Upper lobe of left lung (tissue), 6 donors: ENCODE measurements at regions not wholly inside any gene's neighbourhood (a gene's known extent, or its start where the extent isn't known, plus 50 kb on each side); places are given as distances from the start of the nearest gene placed in this dataset.
A peak's percentile ranks its signal among the peaks of the same experiment; 100 is the strongest.
"Not testable (repeated sequence)": the region's sequence is repeated elsewhere in the genome, so short reads cannot be mapped to it uniquely, and the experiment has no call there.

Experiments used
- ATAC-seq, 2 donors: fragments of 200-7000 bp; cut with Tn5 transposase; one replicate each; pipeline ENCODE4 v1.9.1; 2022; ENCODE audit warnings: mild to moderate bottlenecking in 2 of 2, moderate library complexity in 2 of 2; ENCODE audit not compliant: low FRiP score in 2 of 2
- DNase-seq, 2 donors: peaks; one replicate each; pipeline ENCODE4 v3.0.0-alpha.2; 2019 to 2020
- H3K27ac ChIP-seq, 4 donors: fragments of 200-600 bp; sonication (generic); one replicate each; pipeline ENCODE4 v1.5.1; 2016 to 2019
- H3K27me3 ChIP-seq, 4 donors: fragments of 200-600 bp; sonication (generic); one replicate each; pipeline ENCODE4 v1.5.1; 2017 to 2019
- H3K36me3 ChIP-seq, 4 donors: fragments of 200-600 bp; sonication (generic); one replicate each; pipeline ENCODE4 v1.5.1; 2016 to 2019
- H3K4me1 ChIP-seq, 4 donors: fragments of 200-600 bp; sonication (generic); one replicate each; pipeline ENCODE4 v1.5.1; 2018 to 2019
- H3K4me3 ChIP-seq, 4 donors: fragments of 200-600 bp; sonication (generic); one replicate each; pipeline ENCODE4 v1.5.1; 2017 to 2019; ENCODE audit warnings: mild to moderate bottlenecking in 2 of 4, moderate library complexity in 1 of 4
- H3K9me3 ChIP-seq, 4 donors: fragments of 200-600 bp; sonication (generic); one replicate each; pipeline ENCODE4 v1.5.1; 2018 to 2019
- EP300 ChIP-seq, 4 donors: sonication (generic); formaldehyde crosslinking; IDR thresholded peaks; one replicate each; pipeline ENCODE4 v1.5.1; 2017; ENCODE audit warnings: antibody characterized with exemption in 4 of 4, control low read depth in 2 of 4
- POLR2A ChIP-seq, 4 donors: fragments of 450-650 bp; IDR thresholded peaks; one replicate each; pipeline ENCODE4 v1.5.1; 2016 to 2017; ENCODE audit warnings: antibody characterized with exemption in 4 of 4, mild to moderate bottlenecking in 2 of 4
- POLR2AphosphoS5 ChIP-seq, 2 donors: sonication (generic); formaldehyde crosslinking; IDR thresholded peaks; one replicate each; pipeline ENCODE4 v1.5.1; 2017; ENCODE audit warnings: antibody characterized with exemption in 2 of 2
- whole genome bisulfite sequencing, 2 donors: methylation state at CpG; one replicate each; pipeline ENCODE4 v1.1.5; 2017 to 2018; 5-methylcytosine and 5-hydroxymethylcytosine counted together
- TF ChIP-seq, protein P1 (sequence below), 6 experiments: fragments of 450-650 bp in 4 of 6; fragments of 200-600 bp in 2 of 6; sonication (generic) in 2 of 6; IDR thresholded peaks; one replicate each; pipeline ENCODE4 v1.5.1; 2016 to 2019; ENCODE audit warnings: antibody characterized with exemption in 6 of 6
- donor health status: DM: no; HTN: no; CAD: no; lungs with moderate emphysema.
- donor health status: DM: no; HTN: yes; CAD: no; lungs with severe emphysema.

DNA sequence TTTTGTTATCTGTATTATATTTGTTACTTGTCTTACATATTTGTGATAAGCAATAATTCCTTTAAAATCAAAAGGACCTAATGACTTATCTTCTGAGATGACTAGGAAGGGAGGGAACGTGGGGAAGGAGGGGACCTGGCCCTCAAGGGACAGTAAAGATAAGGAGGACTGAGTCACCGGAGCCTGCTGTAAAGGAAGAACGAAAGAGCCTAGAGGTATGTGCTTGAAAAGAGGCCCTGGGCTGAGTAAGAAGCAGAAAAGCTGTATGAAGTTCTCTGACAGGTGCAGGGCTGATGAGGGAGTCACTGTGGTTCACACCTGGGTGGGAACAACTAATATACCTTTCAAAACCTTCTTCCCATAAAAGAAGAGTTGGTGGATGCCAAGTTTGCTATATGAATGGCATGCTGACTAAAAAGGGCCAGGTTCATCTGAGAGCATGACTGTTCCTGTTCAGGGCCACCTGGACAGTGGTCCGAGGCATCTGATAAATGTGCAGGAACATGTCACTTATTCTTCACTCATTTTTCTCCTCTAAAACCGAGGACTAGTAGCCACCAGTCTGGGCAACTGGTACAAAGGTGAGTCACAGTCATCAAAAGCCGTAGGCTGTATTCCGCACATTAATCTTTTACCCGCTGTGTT is 111.3 kb downstream of the TNFAIP3 start:
- Histone ChIP-seq H3K9me3 (no peaks in the 10 kb centered on the region), H3K27ac (no peak overlapping the region), H3K27me3 (no peaks in the 10 kb centered on the region), H3K4me3 (no peak overlapping the region), H3K36me3 (no peaks in the 10 kb centered on the region), H3K4me1 (peaks cover 0 to 7% (median 4%) of the 10 kb centered on the region in 4 donors)
- peak in 1 of 2 donors; percentile 59 for ATAC-seq
- 71 to 72% methylated on average over 8 of the region's 8 CpGs for WGBS, 2 donors
- DNase-seq, result no peak
- no peak for TF ChIP-seq POLR2A (IDR thresholded peaks at IDR 0.05)
- TF ChIP-seq, protein P1, sequence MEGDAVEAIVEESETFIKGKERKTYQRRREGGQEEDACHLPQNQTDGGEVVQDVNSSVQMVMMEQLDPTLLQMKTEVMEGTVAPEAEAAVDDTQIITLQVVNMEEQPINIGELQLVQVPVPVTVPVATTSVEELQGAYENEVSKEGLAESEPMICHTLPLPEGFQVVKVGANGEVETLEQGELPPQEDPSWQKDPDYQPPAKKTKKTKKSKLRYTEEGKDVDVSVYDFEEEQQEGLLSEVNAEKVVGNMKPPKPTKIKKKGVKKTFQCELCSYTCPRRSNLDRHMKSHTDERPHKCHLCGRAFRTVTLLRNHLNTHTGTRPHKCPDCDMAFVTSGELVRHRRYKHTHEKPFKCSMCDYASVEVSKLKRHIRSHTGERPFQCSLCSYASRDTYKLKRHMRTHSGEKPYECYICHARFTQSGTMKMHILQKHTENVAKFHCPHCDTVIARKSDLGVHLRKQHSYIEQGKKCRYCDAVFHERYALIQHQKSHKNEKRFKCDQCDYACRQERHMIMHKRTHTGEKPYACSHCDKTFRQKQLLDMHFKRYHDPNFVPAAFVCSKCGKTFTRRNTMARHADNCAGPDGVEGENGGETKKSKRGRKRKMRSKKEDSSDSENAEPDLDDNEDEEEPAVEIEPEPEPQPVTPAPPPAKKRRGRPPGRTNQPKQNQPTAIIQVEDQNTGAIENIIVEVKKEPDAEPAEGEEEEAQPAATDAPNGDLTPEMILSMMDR (IDR thresholded peaks at IDR 0.05), result no peak
- TF ChIP-seq EP300 (IDR thresholded peaks at IDR 0.05), result no peak
- TF ChIP-seq POLR2AphosphoS5 (IDR thresholded peaks at IDR 0.05), result no peak

DNA sequence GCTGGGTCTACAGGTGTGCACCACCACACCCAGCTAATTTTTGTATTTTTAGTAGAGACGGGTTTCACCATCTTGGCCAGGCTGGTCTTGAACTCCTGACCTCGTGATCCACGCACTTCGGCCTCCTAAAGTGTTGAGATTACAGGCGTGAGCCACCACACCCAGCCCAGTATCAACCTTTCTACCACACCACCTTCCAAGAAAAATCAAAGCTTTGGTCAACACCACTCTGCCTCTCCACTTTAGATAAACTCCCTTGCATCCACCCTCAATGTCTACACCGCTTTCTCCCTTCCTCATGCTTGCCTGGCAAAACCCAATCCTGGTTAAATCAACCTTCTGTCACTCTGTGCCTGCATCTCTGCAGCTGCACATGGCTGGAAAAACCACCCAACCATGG is 112.2 kb downstream of the TNFAIP3 start:
- not testable (repeated sequence) for ATAC-seq, DNase-seq, H3K27ac ChIP-seq, H3K27me3 ChIP-seq, H3K9me3 ChIP-seq, H3K4me3 ChIP-seq, H3K4me1 ChIP-seq, H3K36me3 ChIP-seq
- 96% methylated on average over 6 of the region's 6 CpGs for WGBS, 2 donors

DNA sequence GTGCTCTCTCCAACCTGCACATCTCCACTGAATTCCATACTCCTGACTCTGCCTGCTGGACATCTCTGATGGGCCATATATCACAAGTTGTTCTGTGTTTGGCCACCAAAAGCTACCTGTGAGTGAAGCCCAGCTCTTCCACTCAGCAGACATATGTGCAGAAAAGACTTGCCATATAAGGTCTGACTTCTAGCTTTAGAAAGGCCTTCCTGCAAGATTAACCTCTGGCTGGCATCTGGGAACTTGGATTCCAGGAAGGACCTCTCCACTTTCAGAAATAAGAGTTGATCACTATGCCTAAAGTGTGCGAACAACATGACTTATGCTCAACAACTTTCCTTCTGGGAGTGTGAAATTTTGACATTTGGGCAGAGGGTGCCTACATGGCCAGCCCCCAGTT is 113.7 kb downstream of the TNFAIP3 start:
- Histone ChIP-seq H3K27me3 (no peaks in the 10 kb centered on the region), H3K36me3 (no peaks in the 10 kb centered on the region), H3K9me3 (no peaks in the 10 kb centered on the region), H3K4me1 (no peaks in the 10 kb centered on the region), H3K27ac (no peak overlapping the region), H3K4me3 (no peak overlapping the region)
- 82 to 88% methylated on average over 1 of the region's 1 CpG for WGBS, 2 donors
- DNase-seq, result no peak
- ATAC-seq, result no peak
- no peak for TF ChIP-seq POLR2AphosphoS5 (IDR thresholded peaks at IDR 0.05)
- no peak for TF ChIP-seq POLR2A (IDR thresholded peaks at IDR 0.05)
- no peak for TF ChIP-seq EP300 (IDR thresholded peaks at IDR 0.05)
- TF ChIP-seq, protein P1 (IDR thresholded peaks at IDR 0.05), result no peak

DNA sequence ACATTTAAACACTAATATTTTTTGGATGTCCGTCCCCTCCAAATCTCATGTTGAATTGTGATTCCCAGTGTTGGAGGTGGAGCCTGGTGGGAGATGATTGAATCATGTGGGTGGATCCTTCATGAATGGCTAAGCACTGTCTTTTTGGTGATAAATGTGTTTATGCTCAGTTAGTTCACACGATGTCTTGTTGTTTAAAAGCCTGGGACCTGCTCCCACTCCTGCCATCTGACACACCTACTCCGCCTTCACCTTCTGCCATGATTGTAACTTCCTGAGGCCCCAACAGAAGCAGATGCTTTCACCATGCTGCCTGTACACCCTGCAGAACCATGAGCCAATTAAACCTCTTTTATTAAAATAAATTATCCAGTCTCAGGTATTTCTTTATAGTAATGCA is 114.7 kb downstream of the TNFAIP3 start:
- no peak overlapping the region for H3K4me3 ChIP-seq
- no peak overlapping the region for H3K27ac ChIP-seq
- 85 to 92% methylated on average over 3 of the region's 3 CpGs for WGBS, 2 donors
- DNase-seq (no peak), ATAC-seq (no peak)
- no peaks in the 10 kb centered on the region for H3K9me3 ChIP-seq
- TF ChIP-seq EP300 (IDR thresholded peaks at IDR 0.05) (no peak), POLR2AphosphoS5 (IDR thresholded peaks at IDR 0.05) (no peak), POLR2A (IDR thresholded peaks at IDR 0.05) (no peak)
- TF ChIP-seq, protein P1 (IDR thresholded peaks at IDR 0.05), result no peak
- H3K36me3 ChIP-seq, result no peaks in the 10 kb centered on the region
- H3K27me3 ChIP-seq, result no peaks in the 10 kb centered on the region
- no peaks in the 10 kb centered on the region for H3K4me1 ChIP-seq

DNA sequence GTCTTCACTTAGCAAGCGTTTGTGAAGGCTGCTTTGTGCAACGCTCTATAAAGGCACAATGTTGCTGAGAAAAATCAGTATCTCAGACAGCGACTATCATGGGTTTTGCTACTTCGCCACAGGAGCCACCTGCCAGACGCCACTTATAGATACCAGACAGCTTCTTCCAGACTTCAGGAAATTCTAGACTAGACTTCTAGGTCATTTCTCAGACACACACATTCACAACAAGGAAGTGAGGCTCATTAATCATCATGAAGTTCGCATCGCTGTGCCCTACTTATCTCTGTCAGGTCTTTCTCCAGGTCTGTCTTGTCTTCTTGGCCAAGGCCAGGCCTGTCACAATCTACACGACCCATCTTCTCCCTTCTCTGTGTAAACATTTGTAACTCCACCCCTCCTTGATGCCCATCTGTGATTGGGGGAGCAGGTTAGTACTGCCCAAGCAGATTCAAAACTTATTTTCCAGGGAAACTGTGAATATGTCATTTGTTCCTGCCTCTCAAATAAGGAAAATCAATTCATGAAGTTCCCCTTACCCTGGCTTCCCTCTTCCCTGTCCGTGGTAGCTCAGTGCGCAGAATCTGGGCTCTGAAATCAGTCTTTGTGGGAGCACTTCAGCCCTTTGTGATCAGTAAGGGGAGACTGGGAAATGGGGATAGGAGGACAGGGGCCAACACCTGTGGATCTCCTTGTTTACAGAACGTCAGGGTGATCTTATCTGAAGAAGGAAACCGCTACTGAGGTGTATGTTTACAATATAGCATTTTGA is 115.5 kb downstream of the TNFAIP3 start:
- H3K27me3 ChIP-seq, result no peaks in the 10 kb centered on the region
- ATAC-seq (no peak), DNase-seq (no peak)
- no peak overlapping the region for H3K4me3 ChIP-seq
- no peaks in the 10 kb centered on the region for H3K4me1 ChIP-seq
- no peaks in the 10 kb centered on the region for H3K9me3 ChIP-seq
- no peaks in the 10 kb centered on the region for H3K36me3 ChIP-seq
- TF ChIP-seq POLR2A (IDR thresholded peaks at IDR 0.05), result no peak
- TF ChIP-seq, protein P1 (IDR thresholded peaks at IDR 0.05), result no peak
- TF ChIP-seq EP300 (IDR thresholded peaks at IDR 0.05), result no peak
- no peak for TF ChIP-seq POLR2AphosphoS5 (IDR thresholded peaks at IDR 0.05)
- WGBS, 2 donors, result 58 to 65% methylated on average over 12 of the region's 12 CpGs
- H3K27ac ChIP-seq, result peak overlapping the region in 1 of 4 donors; percentile 21
